ENCODE measurements at regions not wholly inside any gene's neighbourhood (a gene's known extent, or its start where the extent isn't known, plus 50 kb on each side); places are given as distances from the start of the nearest gene placed in this dataset.
"Not testable (repeated sequence)": the region's sequence is repeated elsewhere in the genome, so short reads cannot be mapped to it uniquely, and the experiment has no call there.

DNA sequence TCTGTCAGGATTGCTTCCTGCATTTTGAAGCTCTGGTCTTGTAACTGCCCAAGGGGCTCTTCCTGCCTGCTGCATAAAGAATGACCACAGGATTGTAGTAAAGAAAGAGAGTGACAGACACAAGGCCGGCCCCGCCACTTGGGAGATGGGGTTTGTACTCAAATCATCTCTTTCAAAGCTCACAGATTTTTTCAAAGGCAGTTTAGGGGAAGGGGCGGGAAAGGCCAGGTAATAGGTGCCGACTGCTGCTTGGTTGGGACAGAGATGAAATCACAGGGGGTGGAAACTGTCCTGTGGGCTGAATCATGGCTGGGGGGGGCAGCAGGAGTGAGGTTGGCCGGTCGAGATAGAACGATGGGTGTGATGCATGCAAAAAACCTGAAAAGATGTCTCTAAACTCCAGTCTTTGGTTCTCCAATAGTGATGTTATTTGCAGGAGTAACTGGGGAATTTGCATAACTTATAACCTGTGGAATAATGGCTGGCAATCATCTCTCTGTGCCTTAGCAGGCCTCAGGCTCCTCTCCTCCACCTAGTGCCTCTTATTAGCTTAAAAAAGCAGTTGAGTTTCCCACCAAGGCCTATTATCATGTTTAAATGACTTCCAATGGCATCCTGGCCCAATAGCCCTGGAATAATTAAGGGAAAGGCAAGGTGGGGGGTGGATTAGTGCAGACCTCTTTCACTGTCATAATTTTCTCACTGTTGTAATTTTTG lies 778.4 kb upstream of the FRG1 start:
- DNase-seq (ENCODE audit: low read depth in 2 of 2) = no peak

DNA sequence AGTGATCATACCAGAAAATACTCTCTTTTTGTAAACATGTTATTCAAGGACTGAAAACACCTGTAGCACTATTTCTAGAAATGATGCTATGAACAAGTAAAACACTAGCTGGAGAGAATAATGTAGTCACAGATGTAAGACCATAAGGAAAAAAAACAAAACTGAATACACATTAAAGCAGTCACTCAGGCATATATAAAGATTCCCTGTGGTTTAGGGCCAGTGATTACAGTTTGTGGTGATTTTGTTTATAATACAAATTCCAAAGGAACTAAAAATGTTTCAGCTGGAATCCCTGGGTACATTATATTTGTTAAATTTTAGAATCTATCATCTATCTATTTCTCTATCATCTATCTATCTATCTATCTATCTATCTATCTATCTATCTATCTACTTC lies 777.8 kb upstream of the FRG1 start:
- DNase-seq (ENCODE audit: low read depth in 2 of 2) = no peak

DNA sequence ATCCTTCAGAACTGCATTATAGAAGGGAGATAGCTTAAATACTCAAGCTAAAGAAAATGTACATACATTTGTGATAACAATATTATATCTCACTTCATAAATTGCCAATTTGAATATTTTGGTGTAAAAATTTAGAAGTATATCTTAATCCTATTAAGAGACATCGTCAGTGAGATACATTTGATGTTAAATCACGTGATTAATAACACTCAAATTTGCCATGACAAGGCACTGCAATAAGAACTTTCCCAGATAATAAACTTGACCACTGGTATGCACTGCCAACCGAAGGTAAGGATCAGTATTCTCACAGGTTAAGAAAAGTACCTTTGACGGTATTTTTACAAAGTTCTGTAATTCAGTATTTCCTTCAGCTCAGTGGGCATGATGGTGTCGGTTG lies 764.7 kb upstream of the FRG1 start:
- no peak for DNase-seq (ENCODE audit: low read depth in 2 of 2)

DNA sequence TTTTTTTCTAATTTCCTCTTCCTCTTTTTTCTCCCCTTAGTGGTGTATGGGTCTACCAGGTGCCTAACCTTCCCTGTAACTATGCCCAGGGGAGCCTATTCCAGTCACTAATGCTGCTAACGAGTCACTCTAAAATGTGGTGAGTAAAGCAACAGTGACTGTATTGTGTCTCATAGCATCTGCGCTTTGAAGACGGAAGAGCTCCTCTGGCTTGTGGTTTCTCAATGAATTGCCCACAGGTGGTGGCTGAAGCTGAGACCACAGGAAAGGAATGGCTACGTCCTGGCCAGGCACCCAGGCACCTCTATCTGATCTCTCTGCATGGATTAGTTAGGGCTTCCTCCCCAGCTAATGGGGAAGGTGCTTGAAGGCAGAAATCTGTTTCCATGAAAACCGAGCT lies 763.5 kb upstream of the FRG1 start:
- no peak for DNase-seq (ENCODE audit: low read depth in 2 of 2)

DNA sequence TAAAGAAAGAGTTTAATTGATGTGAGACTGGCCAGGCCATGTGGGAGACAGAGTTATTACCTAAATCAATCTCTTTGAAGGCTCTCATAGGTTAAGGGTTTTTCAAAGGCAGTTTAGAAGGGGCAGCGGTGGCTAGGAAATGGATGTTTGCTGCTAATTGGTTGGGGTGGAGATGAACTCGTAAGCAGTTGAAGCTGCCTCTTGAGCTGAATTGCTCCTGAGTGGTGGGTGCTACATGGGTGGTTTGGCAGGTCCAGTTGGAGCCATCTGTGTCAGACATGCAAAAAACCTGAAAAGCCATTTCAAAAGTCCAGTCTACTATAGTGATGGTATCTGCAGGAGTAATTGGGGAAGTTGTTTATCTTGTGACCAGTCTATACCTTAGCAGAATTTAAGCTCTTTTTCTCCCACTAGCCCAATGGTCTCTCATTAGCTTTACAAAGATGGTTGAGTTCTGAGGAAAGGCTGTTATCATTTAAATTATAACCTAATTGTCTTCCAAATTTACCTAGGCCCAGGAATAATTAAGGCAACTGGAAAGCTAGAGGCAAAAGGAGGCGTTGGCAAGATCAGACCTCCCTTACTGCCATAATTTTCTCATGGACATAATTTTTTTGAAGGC lies 762.4 kb upstream of the FRG1 start:
- no peak for DNase-seq (ENCODE audit: low read depth in 2 of 2)

DNA sequence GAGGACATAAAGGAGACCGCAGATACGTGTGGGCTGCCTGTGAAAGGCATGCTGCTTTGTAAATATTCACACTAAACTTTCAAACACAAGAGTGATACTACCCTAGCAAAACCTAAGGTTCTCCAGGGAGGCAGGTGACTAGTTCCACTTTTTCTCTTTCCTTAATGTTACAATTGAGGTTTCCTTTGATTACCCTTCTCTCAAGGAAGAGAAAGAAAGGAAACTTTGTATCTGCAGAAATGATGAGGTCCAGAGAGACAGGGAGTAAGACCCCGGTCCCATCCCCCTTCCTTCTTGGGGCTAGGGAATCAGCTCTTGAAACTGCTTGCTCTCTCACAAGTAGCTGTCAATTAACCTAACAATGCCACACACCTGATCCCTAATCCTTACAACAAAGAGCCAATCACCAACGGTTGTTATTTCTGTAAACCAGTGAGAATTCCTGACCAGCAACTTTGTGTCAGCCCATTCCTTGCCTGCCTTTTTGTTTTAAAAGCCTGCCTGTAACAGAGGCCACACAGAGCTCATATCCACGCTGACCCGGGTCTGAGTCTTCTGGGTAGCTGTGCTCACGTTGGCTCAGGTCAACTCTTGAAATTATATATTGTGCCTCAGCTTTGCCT lies 754.8 kb upstream of the FRG1 start:
- DNase-seq (ENCODE audit: low read depth in 2 of 2) = no peak

DNA sequence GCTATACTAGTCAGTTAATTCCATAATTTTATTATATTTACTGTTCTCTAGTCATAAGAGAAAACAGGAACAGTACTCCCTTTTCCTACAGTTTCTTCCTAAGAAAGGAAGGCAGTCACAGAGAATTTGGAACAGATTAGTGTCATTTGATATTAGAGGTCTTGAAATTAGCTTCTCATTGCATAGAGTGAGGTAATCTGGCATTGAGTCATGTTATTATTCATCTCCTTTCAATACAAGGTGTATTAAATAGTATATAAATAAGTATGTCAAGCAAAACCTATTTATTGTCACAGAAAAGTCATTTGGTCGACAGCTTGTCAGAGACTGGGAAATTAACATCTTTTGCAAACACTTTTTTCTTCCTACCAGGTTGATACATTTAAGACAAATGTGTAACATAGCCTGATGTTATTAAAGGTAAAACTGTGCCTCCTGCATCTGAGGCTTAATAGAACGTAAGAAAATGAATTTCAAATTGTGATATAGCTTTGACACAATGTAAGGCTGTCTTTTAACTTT lies 753.1 kb upstream of the FRG1 start:
- DNase-seq (ENCODE audit: low read depth in 2 of 2) = no peak

DNA sequence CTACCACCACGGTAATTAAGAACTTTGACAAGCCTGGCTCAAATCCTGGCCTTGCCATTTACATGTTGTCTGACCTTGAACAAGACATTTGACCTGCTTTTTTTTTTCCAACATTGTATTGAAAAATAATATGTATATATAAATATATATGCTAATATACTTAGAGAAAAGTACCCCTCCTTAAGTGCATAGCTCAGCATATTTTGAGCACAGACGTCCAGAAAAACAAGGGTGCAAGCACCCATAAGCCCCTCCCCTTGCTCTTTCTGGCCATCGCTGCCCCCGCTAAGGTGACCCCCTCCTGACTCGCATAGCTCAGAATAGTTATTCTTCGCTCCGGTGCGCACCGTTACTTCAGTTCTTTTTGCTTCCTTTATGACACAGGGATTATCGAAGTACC lies 742.0 kb upstream of the FRG1 start:
- no peak for DNase-seq (ENCODE audit: low read depth in 2 of 2)

DNA sequence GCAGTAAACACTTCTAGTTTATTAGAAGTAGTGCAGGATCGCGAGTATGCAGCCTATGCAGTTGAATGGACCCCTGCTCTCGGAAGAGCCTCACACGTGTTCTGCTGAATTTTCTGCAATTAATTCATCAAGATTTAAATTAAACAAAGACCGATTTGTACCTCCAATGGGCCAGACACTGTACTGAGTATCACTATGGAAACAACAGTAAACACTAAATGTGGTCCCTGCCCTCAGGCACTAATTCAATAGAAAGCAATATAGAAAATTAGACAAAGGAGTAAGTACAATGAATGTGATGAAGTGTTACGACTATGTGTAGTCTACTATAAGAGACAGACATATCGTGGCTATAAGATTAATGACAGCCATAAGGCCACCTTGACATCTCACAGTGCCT lies 740.3 kb upstream of the FRG1 start:
- DNase-seq (ENCODE audit: low read depth in 2 of 2) = no peak

DNA sequence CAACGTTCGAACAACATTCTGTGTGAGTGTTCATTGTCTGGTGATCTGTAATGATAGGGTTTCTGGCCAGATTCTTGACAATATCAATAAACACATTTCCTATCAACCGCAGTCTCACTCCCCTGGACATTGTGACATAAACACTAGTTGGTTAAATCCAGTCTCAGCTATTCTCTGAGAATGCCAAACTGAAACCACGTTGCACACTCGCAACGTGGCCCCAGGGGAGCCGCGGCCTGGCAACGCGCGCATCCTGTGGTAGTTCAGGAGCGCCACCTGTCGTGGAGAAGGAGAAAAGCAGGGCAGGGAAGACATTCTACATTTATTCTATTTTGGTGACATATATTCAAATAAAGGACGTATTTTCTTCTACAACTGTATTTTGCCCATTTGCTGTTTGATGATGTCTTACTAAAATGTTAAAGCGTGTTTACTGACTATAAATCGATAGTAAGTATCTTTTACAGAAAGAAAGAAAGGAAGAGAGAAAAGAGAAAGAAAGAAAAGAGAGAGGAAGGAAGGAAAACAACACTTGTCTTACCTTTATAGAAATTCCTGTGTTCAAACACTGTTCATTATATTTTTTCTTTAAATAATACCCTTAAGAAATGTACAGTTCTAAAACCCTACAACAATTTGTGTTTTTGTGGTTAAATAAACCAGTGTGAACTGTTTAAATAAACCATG lies 738.3 kb upstream of the FRG1 start:
- no peak for DNase-seq (ENCODE audit: low read depth in 2 of 2)

DNA sequence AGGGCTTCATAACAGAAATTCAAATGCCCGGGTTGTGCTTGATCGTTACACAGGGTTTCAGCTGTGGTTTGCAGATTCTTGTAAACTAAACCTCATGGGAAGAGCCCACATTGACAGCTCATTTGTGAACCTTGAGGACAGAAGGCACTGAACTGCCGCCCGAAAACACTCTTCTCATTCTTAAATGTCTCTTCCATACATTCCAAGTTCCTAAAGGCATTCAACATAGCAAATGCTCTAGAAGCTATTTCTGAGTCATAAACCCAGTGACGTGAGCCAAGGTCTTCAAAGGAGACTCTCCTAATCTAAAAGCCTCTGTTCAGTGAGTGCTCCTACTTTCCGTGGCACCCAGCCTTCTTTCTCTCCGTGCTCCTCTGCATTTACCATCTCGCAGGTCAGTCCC lies 737.8 kb upstream of the FRG1 start:
- no peak for DNase-seq (ENCODE audit: low read depth in 2 of 2)

DNA sequence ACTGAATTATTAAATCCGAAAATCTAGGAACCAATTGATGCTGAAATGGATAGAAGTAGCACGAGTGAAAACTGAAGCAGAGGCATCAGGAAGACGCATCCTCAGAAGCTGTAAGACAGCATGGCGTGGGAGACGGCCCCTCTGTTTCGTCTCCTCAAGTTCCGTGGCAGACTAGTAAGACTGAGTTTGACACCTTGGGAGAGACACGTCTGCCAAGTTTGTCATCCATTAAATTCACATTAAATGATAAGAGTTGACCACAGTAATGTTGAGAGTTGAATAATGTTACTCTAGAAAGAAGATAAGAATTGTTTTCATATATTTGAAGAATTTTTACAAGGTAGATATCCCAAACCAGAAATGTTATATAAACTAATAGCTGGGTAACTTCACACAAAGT lies 736.1 kb upstream of the FRG1 start:
- no peak for DNase-seq (ENCODE audit: low read depth in 2 of 2)

DNA sequence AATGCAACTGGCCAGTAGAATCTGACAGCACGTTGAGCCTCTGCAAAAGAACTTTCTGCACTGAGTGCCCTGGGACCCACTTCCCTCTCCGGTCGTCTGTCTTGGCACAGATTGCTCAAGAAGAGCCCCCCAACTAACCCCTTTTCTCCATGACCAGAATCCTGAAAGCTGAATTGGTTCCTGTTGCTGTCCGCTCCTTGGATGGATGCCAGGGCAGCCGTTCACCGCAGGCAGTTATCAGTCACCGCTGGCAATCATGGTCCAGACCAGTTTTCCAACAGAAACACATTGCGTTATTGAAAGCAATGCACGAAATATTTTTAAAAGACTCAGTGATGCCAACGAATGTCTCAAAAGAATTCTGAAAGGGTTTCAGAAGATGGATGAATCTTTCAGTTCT lies 733.7 kb upstream of the FRG1 start:
- no peak for DNase-seq (ENCODE audit: low read depth in 2 of 2)

DNA sequence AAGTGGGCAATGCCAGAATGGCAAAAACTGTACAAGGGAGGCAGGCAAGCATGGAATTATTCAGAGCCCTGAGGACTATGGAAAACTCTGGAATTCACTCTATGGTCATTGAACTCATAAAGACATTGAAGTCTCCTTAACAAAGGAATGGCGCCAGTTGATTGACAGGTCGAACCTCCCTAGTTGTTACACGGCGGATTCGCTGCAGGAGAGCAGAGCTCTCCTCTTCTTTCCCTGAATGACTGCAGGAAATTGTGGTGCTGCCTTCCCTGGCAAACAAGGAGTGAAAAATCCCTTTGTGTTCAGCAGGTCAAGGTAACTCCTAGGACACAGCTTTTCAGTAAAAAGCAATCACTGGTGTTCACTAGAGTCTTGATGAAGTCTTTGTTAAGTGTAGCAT lies 732.8 kb upstream of the FRG1 start:
- no peak for DNase-seq (ENCODE audit: low read depth in 2 of 2)

DNA sequence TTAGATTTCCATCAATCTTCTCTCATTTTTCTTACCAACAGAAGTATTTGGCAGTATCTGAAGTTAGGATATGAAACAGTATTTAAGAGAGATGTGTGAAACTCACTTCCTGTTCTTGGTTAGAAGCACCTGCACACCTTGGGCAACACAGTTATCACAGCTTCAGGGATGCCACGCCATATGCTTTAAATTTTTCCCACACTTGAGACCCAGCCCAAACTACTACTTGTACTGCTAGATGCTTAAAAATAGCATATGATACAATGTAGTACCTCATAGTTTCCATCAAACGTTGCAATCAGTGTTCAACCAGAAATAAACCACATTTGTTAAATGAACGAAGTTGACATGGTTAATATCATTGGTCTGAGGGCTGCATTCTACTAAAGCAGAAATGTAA lies 725.1 kb upstream of the FRG1 start:
- DNase-seq (ENCODE audit: low read depth in 2 of 2) = no peak

DNA sequence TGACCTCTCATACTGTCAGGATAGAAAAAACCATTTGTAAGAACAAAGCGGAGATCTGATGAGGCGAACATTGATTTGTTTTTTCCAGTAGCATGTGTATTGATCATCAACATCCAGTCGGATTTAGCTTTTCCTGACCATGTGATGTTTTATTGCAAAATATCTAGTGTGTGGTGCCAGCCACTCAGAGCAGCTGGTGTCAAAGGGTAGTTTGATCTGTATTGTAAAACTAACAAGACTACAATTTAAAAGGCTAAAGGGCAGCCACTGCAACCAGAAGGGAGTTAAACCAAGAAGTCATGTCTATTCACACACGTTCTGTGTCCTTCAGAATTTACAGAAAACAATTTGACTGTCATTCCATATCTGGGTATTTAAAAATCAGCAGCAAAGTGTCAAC lies 719.0 kb upstream of the FRG1 start:
- DNase-seq (ENCODE audit: low read depth in 2 of 2) = no peak

DNA sequence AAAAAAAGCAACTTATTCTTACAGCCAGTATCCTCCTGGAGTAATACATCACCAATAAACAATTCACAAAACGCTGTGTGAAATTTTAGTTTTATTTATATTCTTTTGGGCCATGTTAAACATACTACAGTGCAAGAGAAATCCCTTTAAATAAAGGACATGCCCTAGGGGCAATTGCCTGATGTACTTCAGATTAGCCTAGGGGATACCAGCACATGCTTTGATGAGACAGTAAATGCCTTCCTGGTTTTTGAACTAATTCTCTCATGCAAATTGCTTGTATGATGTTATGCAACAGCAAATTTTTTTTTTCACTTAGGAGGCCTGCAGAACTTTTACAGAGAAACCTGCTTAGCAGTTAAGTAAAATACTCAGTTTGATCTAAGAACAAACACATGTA lies 711.9 kb upstream of the FRG1 start:
- DNase-seq (ENCODE audit: low read depth in 2 of 2) = no peak

DNA sequence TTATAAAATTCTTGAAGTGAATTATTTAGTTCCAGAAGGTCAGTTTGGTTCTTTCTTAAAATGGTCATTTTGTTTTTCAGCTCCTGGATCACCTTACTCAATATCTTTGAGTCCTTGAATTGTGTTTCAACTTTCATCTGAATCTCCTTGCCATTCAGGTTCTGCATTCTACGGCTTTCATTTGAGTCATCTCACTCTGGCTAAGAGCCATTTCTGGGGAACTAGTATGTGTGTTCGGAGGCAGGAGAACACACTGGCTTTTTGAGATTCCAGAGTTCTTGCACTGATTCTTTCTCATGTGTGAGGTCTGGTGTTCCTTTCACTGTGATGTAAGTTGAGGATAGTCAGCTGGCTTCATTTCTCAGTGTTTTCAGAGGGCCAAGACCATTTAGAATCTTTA lies 708.4 kb upstream of the FRG1 start:
- no peak for DNase-seq (ENCODE audit: low read depth in 2 of 2)

DNA sequence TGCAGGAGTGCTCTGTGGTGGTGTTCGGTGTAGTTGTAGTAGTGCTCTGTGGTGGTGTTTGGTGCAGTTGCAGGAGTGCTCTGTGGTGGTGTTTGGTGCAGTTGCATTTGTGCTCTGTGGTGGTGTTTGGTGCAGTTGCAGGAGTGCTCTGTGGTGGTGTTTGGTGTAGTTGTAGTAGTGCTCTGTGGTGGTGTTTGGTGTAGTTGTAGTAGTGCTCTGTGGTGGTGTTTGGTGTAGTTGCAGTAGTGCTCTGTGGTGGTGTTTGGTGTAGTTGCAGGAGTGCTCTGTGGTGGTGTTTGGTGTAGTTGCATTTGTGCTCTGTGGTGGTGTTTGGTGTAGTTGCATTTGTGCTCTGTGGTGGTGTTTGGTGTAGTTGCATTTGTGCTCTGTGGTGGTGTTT lies 706.9 kb upstream of the FRG1 start:
- not testable (repeated sequence) for DNase-seq (ENCODE audit: low read depth in 2 of 2)

DNA sequence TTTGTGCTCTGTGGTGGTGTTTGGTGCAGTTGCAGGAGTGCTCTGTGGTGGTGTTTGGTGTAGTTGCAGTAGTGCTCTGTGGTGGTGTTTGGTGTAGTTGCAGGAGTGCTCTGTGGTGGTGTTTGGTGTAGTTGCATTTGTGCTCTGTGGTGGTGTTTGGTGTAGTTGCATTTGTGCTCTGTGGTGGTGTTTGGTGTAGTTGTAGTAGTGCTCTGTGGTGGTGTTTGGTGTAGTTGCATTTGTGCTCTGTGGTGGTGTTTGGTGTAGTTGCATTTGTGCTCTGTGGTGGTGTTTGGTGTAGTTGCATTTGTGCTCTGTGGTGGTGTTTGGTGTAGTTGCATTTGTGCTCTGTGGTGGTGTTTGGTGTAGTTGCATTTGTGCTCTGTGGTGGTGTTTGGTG lies 705.7 kb upstream of the FRG1 start:
- DNase-seq (ENCODE audit: low read depth in 2 of 2) = not testable (repeated sequence)

DNA sequence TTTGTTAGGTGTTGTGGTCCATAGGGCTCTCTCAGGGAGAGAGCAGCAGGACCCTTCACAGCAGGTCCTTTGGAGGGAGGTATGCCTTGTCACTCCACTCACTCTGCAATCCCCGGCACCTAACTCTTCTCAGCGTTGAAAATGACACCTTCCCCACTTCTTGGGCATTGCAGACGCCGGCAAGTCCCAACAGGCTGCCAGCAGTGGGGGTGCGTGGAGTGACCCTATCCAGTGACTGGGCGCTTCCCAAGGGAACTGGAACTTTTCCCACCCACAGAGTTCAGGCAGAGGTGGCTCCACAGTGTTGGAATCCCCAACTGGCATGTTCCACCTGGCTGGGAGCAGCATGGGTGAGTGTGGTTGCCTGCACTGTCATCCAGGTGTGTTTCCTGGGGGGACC lies 705.1 kb upstream of the FRG1 start:
- no peak for DNase-seq (ENCODE audit: low read depth in 2 of 2)

DNA sequence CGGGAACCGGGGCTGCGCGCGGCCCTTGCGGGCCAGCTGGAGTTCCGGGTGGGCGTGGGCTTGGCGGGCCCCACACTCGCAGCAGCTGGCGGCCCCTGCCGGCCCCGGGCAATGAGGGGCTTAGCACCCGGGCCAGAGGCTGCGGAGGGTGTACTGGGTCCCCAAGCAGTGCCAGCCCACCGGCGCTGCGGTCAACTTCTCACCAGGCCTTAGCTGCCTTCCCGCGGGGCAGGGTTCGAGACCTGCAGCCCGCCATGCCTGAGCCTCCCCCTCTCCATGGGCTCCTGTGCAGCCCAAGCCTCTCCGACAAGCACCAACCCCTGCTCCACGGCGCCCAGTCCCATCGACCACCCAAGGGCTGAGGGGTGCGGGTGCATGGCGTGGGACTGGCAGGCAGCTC lies 704.4 kb upstream of the FRG1 start:
- not testable (repeated sequence) for DNase-seq (ENCODE audit: low read depth in 2 of 2)

DNA sequence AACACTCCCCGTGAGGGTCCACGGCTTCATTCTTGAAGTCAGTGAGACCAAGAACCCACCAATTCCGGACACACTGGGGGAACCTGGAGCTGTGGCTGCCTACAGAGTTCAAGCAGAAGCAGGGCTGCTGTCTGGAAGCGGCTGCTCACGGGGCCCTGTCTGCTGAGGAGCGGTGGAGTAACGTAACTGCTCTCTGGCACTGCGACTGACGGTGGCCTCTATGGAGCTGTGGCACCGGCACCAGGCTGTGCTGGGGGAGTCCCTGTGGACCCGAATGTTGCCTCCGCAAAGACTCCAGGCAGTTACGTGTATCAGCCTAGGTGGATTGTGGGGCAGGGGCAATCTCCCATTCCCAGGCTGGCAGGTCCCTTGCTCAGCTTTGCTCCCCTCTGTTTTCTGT lies 703.3 kb upstream of the FRG1 start:
- no peak for DNase-seq (ENCODE audit: low read depth in 2 of 2)

Measured in stimulated activated CD8-positive, alpha-beta memory T cell treated with anti-CD3 and anti-CD28 coated beads, Interleukin-7, amount 100 ng/mL, for 4 hours (primary cell).